Osteocyte (in vitro differentiated cells): ENCODE measurements at regions not wholly inside any gene's neighbourhood (a gene's known extent, or its start where the extent isn't known, plus 50 kb on each side); places are given as distances from the start of the nearest gene placed in this dataset.
A peak's percentile ranks its signal among the peaks of the same experiment; 100 is the strongest.

ENCODE experiments used
- DNase-seq: peaks from one replicate; pipeline ENCODE4 v3.0.0; 2021; ENCODE audit warnings: mixed read lengths; ENCODE audit not compliant: unreplicated experiment; ENCODE audit errors: extremely low spot score
- H3K27ac Mint-ChIP-seq: one replicate; pipeline ENCODE4 v1.8.0; 2021; ENCODE audit warnings: mild to moderate bottlenecking, mixed read lengths; ENCODE audit not compliant: unreplicated experiment
- H3K27me3 Mint-ChIP-seq: one replicate; pipeline ENCODE4 v1.8.0; 2021; ENCODE audit warnings: mixed read lengths; ENCODE audit not compliant: unreplicated experiment
- H3K36me3 Mint-ChIP-seq: one replicate; pipeline ENCODE4 v1.8.0; 2021; ENCODE audit warnings: mixed read lengths; ENCODE audit not compliant: unreplicated experiment
- H3K4me1 Mint-ChIP-seq: one replicate; pipeline ENCODE4 v1.8.0; 2021; ENCODE audit warnings: mixed read lengths; ENCODE audit not compliant: unreplicated experiment
- H3K4me3 Mint-ChIP-seq: one replicate; pipeline ENCODE4 v1.8.0; 2021; ENCODE audit warnings: mild to moderate bottlenecking, moderate library complexity, mixed read lengths; ENCODE audit not compliant: unreplicated experiment
- H3K9me3 Mint-ChIP-seq: one replicate; pipeline ENCODE4 v1.8.0; 2021; ENCODE audit warnings: mixed read lengths; ENCODE audit not compliant: unreplicated experiment
- TF ChIP-seq, protein P1 (sequence below): fragments of 200-600 bp; sonication (generic); IDR thresholded peaks from 2 replicates; pipeline ENCODE4 v1.5.0; 2021; ENCODE audit warnings: antibody characterized with exemption, mild to moderate bottlenecking, moderate library complexity

DNA sequence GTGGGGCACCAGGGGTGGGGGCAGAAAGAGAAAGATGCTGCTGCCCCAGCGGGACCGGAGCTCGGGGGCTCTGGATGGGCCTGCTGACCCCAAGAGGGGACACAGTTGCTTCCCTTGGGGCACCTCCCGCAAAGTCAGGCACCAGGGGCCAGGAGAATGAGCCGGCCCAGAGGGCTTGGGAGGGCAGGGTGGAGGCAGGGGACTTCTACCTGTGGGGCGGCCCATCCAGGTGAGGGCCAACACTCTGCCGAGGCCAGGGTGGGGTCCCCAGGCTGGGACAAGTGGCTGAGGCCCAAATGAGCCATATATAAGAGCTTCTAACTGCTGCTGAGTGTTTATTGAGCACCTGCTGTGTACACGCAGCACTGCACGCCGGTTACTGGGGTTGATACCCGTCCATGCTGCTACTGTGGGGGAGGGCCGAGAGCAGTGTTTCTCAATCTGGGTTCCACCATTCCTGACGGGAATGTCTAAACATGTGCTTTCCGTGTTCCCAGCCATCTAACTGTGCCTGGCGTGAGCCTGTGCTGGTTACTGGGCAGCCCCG lies 211.7 kb upstream of the GSE1 start:
- DNase-seq: no peak
- Mint-ChIP-seq H3K9me3 (no peaks in the 10 kb centered on the region), H3K27ac (no peak overlapping the region), H3K36me3 (no peaks in the 10 kb centered on the region), H3K27me3 (no peaks in the 10 kb centered on the region), H3K4me1 (peaks cover 33% of the 10 kb centered on the region), H3K4me3 (no peak overlapping the region)
- TF ChIP-seq, protein P1, sequence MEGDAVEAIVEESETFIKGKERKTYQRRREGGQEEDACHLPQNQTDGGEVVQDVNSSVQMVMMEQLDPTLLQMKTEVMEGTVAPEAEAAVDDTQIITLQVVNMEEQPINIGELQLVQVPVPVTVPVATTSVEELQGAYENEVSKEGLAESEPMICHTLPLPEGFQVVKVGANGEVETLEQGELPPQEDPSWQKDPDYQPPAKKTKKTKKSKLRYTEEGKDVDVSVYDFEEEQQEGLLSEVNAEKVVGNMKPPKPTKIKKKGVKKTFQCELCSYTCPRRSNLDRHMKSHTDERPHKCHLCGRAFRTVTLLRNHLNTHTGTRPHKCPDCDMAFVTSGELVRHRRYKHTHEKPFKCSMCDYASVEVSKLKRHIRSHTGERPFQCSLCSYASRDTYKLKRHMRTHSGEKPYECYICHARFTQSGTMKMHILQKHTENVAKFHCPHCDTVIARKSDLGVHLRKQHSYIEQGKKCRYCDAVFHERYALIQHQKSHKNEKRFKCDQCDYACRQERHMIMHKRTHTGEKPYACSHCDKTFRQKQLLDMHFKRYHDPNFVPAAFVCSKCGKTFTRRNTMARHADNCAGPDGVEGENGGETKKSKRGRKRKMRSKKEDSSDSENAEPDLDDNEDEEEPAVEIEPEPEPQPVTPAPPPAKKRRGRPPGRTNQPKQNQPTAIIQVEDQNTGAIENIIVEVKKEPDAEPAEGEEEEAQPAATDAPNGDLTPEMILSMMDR: no peak

DNA sequence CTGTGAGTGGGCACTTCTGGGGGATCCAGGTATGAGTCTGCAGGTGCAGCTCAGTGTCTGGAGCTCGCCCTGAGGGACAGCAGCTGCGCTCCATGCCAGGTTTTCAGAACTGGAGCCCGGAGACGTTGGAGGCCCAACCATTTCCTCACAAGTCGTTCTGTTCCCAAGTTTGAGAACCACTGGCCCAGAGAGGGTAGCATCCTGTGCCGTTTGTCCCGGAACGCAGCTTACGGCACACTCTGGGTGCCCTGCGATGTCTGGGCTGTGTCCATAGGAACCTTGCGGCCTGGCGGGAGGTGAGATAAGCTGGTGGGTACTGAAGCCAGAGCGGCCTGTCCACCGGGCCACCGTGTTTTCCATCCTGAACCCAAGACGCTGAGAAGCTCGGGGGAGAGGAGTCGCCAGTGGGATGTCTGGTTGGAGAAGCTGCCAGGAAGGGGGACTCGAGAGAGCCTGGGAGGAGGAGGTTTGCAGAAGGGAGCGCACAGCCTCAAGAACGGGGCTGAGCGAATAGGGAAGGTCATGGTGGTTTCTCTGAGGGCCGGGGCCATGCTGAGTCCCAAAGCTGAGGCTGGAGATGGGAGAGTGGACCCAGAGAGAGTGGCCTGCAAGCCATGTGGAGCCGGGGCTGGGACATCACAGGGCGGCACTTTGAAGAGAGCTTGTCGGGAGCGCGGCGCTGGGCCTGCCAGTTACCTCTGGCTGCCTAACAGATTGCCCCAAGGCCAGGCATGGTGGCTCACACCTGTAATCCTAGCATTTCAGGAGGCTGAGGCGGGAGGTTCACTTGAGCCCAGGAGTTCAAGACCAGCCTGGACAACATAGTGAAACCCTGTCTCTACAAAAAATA lies 211.0 kb upstream of the GSE1 start:
- H3K36me3 Mint-ChIP-seq: no peaks in the 10 kb centered on the region
- H3K27me3 Mint-ChIP-seq: no peaks in the 10 kb centered on the region
- DNase-seq: no peak
- H3K9me3 Mint-ChIP-seq: no peaks in the 10 kb centered on the region
- H3K4me3 Mint-ChIP-seq: no peak overlapping the region
- H3K27ac Mint-ChIP-seq: no peak overlapping the region
- TF ChIP-seq, protein P1: no peak
- H3K4me1 Mint-ChIP-seq: peaks cover 26% of the 10 kb centered on the region

GRCh38 chr16:85402910-85403692 lies 210.0 kb upstream of the GSE1 start:
- no peak for DNase-seq
- Mint-ChIP-seq H3K36me3 (no peaks in the 10 kb centered on the region), H3K4me1 (peaks cover 23% of the 10 kb centered on the region), H3K27ac (peak overlapping the region; percentile 75), H3K27me3 (no peaks in the 10 kb centered on the region), H3K9me3 (no peaks in the 10 kb centered on the region), H3K4me3 (no peak overlapping the region)
- TF ChIP-seq, protein P1: no peak

DNA sequence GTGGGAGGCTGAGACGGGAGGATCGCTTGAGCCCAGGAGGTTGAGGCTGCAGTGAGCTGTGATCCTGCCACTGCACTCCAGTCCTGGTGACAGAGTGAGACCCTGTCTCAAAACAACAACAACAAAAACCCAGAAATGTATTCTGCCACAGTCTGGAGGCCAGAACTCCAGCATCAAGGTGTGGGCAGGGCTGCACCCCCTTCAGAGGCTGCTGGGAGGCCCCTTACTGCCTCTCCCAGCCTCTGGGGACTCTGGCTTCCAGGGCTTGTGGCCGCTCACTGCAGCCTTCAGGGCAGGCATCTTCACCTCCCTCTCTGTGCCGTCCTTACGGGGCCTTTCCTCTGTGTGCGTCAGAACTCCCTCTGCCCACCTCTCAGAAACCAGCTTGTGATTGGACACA lies 209.4 kb upstream of the GSE1 start:
- TF ChIP-seq, protein P1: no peak
- Mint-ChIP-seq H3K27ac (no peak overlapping the region), H3K9me3 (no peaks in the 10 kb centered on the region), H3K27me3 (no peaks in the 10 kb centered on the region), H3K4me1 (peaks cover 23% of the 10 kb centered on the region), H3K36me3 (no peaks in the 10 kb centered on the region), H3K4me3 (no peak overlapping the region)
- DNase-seq: no peak
